ENCODE measurements at regions not wholly inside any gene's neighbourhood (a gene's known extent, or its start where the extent isn't known, plus 50 kb on each side); places are given as distances from the start of the nearest gene placed in this dataset.

- no peak overlapping the region for H3K4ac ChIP-seq (ENCODE audit: low read depth, low read length)
- H3K9me3 Mint-ChIP-seq = peaks cover 27 to 28% of the 10 kb centered on the region in 2 experiments
- H2BK120ac ChIP-seq (ENCODE audit: low read depth, low read length, poor library complexity, severe bottlenecking) = no peak overlapping the region
- H3K23me2 ChIP-seq (ENCODE audit: insufficient read length, low read depth, low read length, poor library complexity, severe bottlenecking) = no peaks in the 10 kb centered on the region
- H2BK15ac ChIP-seq (ENCODE audit: low read depth, low read length) = no peak overlapping the region
- peaks cover 0 to 6% of the 10 kb centered on the region in 2 experiments; a peak in 3 of 4 replicates for H3K4me1 Mint-ChIP-seq
- H2BK5ac ChIP-seq (ENCODE audit: insufficient read length, low read length) = no peak overlapping the region
- no peak overlapping the region for H3T11ph ChIP-seq (ENCODE audit: low read length)
- no peak overlapping the region for H3K27ac ChIP-seq (ENCODE audit: insufficient read length, low read depth, low read length)
- H4K91ac ChIP-seq (ENCODE audit: insufficient read length, low read depth, low read length) = no peak overlapping the region
- no peak overlapping the region for H3K56ac ChIP-seq (ENCODE audit: insufficient read length, low read depth, low read length)
- H3K4me1 ChIP-seq (ENCODE audit: insufficient read depth, low read length) = no peaks in the 10 kb centered on the region
- no peaks in the 10 kb centered on the region for H3K9me3 ChIP-seq (ENCODE audit: control insufficient read depth, low read depth, low read length)
- no peak overlapping the region for H4K8ac ChIP-seq (replicated peaks; ENCODE audit: insufficient read length, low read depth, low read length)
- no peak for TF ChIP-seq CTCF (conservative IDR thresholded peaks at IDR 0.05)
- no peaks in the 10 kb centered on the region for H3K27me3 Mint-ChIP-seq (ENCODE audit: low read depth)
- no peak overlapping the region for H3K4me3 Mint-ChIP-seq
- no peak overlapping the region for H2BK12ac ChIP-seq (ENCODE audit: insufficient read length, low read depth, low read length)
- no peak for DNase-seq
- H3K18ac ChIP-seq (ENCODE audit: insufficient read length, low read depth, low read length) = no peak overlapping the region
- no peaks in the 10 kb centered on the region for H4K20me1 ChIP-seq (ENCODE audit: control insufficient read depth, insufficient read depth, insufficient read length)
- no peak overlapping the region for H3K4me2 ChIP-seq (ENCODE audit: insufficient read depth, insufficient read length, low read length)
- no peaks in the 10 kb centered on the region for H3K27me3 ChIP-seq (ENCODE audit: insufficient read depth, low read length)
- no peak overlapping the region for H3K9ac ChIP-seq (ENCODE audit: extremely low read depth, insufficient read length, low read length)
- peaks cover 5 to 23% (median 13%) of the 10 kb centered on the region in 3 experiments; a peak in 5 of 7 replicates for H3K36me3 Mint-ChIP-seq (ENCODE audit: insufficient read depth in 1 of 3, low read depth in 3 of 3)
- no peak overlapping the region for H2AK5ac ChIP-seq (ENCODE audit: insufficient read length, low read length)
- H3K79me1 ChIP-seq (ENCODE audit: insufficient read depth, low read depth, low read length, poor library complexity, severe bottlenecking) = no peaks in the 10 kb centered on the region
- no peak overlapping the region for H3K23ac ChIP-seq (ENCODE audit: insufficient read length, low read depth, low read length)
- no peak overlapping the region for H3K14ac ChIP-seq (ENCODE audit: insufficient read depth, low read length)
- H2AFZ ChIP-seq (ENCODE audit: low read length) = no peak overlapping the region
- no peak overlapping the region for H4K5ac ChIP-seq (ENCODE audit: insufficient read length, low read depth, low read length)
- H2BK20ac ChIP-seq (ENCODE audit: low read depth, low read length, poor library complexity, severe bottlenecking) = no peak overlapping the region
- no peak overlapping the region for H3K27ac Mint-ChIP-seq
- WGBS (ENCODE audit: extremely low coverage, insufficient read length, low lambda C conversion rate) = no CpG with 5 or more reads among the region's 6 CpGs
- no peaks in the 10 kb centered on the region for H3K79me2 ChIP-seq (ENCODE audit: insufficient read depth, low read length)
Observed at GRCh38 chr12:38983117-38983571, 77.8 kb upstream of the CPNE8 start.

All from H9 (cell line).